Stomach (tissue), 4 donors: ENCODE measurements at regions not wholly inside any gene's neighbourhood (a gene's known extent, or its start where the extent isn't known, plus 50 kb on each side); places are given as distances from the start of the nearest gene placed in this dataset.

Experiments
- CTCF ChIP-seq, 7 experiments: fragments of 450-650 bp in 4 of 7; fragments of 200-600 bp in 3 of 7; sonication (generic) in 3 of 7; IDR thresholded peaks; one replicate each; pipeline ENCODE4 v1.5.1; 2016 to 2019; ENCODE audit warnings: antibody characterized with exemption in 7 of 7, control low read depth in 2 of 7, mild to moderate bottlenecking in 1 of 7
- EP300 ChIP-seq: sonication (generic); formaldehyde crosslinking; IDR thresholded peaks from one replicate; pipeline ENCODE4 v1.6.1; 2017; ENCODE audit warnings: antibody characterized with exemption
- POLR2A ChIP-seq, 4 donors: fragments of 450-650 bp; IDR thresholded peaks; one replicate each; pipeline ENCODE4 v1.6.1; 2016; ENCODE audit warnings: antibody characterized with exemption in 4 of 4, control low read depth in 2 of 4, mild to moderate bottlenecking in 1 of 4, moderate library complexity in 1 of 4
- POLR2AphosphoS5 ChIP-seq, 3 donors: sonication (generic); formaldehyde crosslinking; IDR thresholded peaks; one replicate each; pipeline ENCODE4 v1.6.1; 2016; ENCODE audit warnings: antibody characterized with exemption in 3 of 3

- TF ChIP-seq CTCF (IDR thresholded peaks at IDR 0.05) (no peak), POLR2AphosphoS5 (IDR thresholded peaks at IDR 0.05) (peak in 2 of 3 donors; percentile 11 to 20), EP300 (no peak), POLR2A (IDR thresholded peaks at IDR 0.05) (no peak)
Observed at GRCh38 chr3:177499779-177500423, 302.6 kb upstream of the TBL1XR1 start.
